SU-DHL-6 (cell line): ENCODE measurements at regions not wholly inside any gene's neighbourhood (a gene's known extent, or its start where the extent isn't known, plus 50 kb on each side); places are given as distances from the start of the nearest gene placed in this dataset.

Experiments used
- CTCF ChIP-seq: fragments of 200-600 bp; sonication (generic); IDR thresholded peaks from one replicate; pipeline ENCODE4 v1.5.1; 2017; ENCODE audit warnings: antibody characterized with exemption, mild to moderate bottlenecking, low read length, moderate library complexity; ENCODE audit not compliant: insufficient read depth, poor library complexity, severe bottlenecking
- EZH2phosphoT487 ChIP-seq: fragments of 200-600 bp; sonication (generic), shearing (Covaris generic); conservative IDR thresholded peaks from 2 replicates; pipeline ENCODE4 v1.6.1; 2018; ENCODE audit warnings: mild to moderate bottlenecking, antibody characterized with exemption, low read length, moderate library complexity, mixed read lengths

- TF ChIP-seq CTCF (no peak), EZH2phosphoT487 (no peak)
Observed at GRCh38 chr14:76599559-76600287, 161.5 kb upstream of the VASH1 start.
